OCI-LY7 (cell line): ENCODE measurements at regions not wholly inside any gene's neighbourhood (a gene's known extent, or its start where the extent isn't known, plus 50 kb on each side); places are given as distances from the start of the nearest gene placed in this dataset.

Experiments
- BruUV-seq: library from RNA; stranded (reverse); fragments of 400-500 nt; replicated peaks from 2 replicates; lab custom pipeline; 2021; lab: Mats Ljungman, UMichigan
- CTCF ChIA-PET: fragments of 300-600 bp; sonication (Branson Sonifier 250); formaldehyde crosslinking; loops from one replicate; lab custom pipeline; 2022; ENCODE audit warnings: antibody characterized with exemption; ENCODE audit not compliant: unreplicated experiment; lab: Charles Lee
- POLR2A ChIA-PET: fragments of 300-600 bp; sonication (Branson Sonifier 250); formaldehyde crosslinking; loops from one replicate; lab custom pipeline; 2022; ENCODE audit warnings: antibody characterized with exemption; lab: Charles Lee
- DNase-seq: peaks from one replicate; pipeline ENCODE4 v3.0.0-alpha.2; 2015; ENCODE audit warnings: low spot score
- H2AFZ ChIP-seq: fragments of 200-600 bp; sonication (generic), shearing (Covaris generic); 2 replicates; pipeline ENCODE4 v1.6.1; 2014; ENCODE audit warnings: mild to moderate bottlenecking, antibody characterized with exemption, low read length, moderate library complexity
- H3K27ac ChIP-seq: fragments of 200-600 bp; sonication (generic); 2 replicates; pipeline ENCODE4 v1.5.1; 2014; ENCODE audit warnings: mixed run types, low read depth, mild to moderate bottlenecking, moderate library complexity, low read length, inconsistent platforms; ENCODE audit not compliant: poor library complexity, severe bottlenecking
- H3K36me3 ChIP-seq: fragments of 200-600 bp; sonication (generic); 2 replicates; pipeline ENCODE4 v1.6.1; 2014; ENCODE audit warnings: mild to moderate bottlenecking, antibody characterized with exemption, low read length, moderate library complexity, mixed read lengths; ENCODE audit not compliant: insufficient read depth
- H3K4me1 ChIP-seq: fragments of 200-600 bp; sonication (generic); 2 replicates; pipeline ENCODE4 v1.5.1; 2014; ENCODE audit warnings: mild to moderate bottlenecking, low read length; ENCODE audit not compliant: insufficient read depth, poor library complexity, severe bottlenecking
- H3K4me2 ChIP-seq: fragments of 200-600 bp; sonication (generic); 2 replicates; pipeline ENCODE4 v1.6.1; 2014; ENCODE audit warnings: mild to moderate bottlenecking, low read length
- H3K4me3 ChIP-seq: fragments of 200-600 bp; sonication (generic); 2 replicates; pipeline ENCODE4 v1.5.1; 2014; ENCODE audit warnings: mild to moderate bottlenecking, low read depth, low read length; ENCODE audit not compliant: poor library complexity, severe bottlenecking
- H3K79me2 ChIP-seq: fragments of 200-600 bp; sonication (generic); 2 replicates; pipeline ENCODE4 v1.6.1; 2016; ENCODE audit warnings: low read depth, mild to moderate bottlenecking, low read length, moderate library complexity, mixed read lengths; ENCODE audit not compliant: insufficient read depth
- H3K9me2 ChIP-seq: fragments of 200-600 bp; sonication (generic); 2 replicates; pipeline ENCODE4 v1.6.1; 2016; ENCODE audit warnings: mild to moderate bottlenecking, low read length, mixed read lengths; ENCODE audit not compliant: insufficient read depth
- H3K9me3 ChIP-seq: fragments of 200-600 bp; sonication (generic); 2 replicates; pipeline ENCODE4 v1.6.1; 2014; ENCODE audit warnings: mild to moderate bottlenecking, mixed run types, low read length, mixed read lengths
- H4K20me1 ChIP-seq: fragments of 200-600 bp; sonication (generic); 2 replicates; pipeline ENCODE4 v1.6.1; 2014; ENCODE audit warnings: mild to moderate bottlenecking, antibody characterized with exemption, low read length, moderate library complexity, mixed read lengths; ENCODE audit not compliant: insufficient read depth
- CTCF ChIP-seq: fragments of 200-600 bp; sonication (generic); conservative IDR thresholded peaks from 2 replicates; pipeline ENCODE4 v1.5.1; 2014; ENCODE audit warnings: mild to moderate bottlenecking, antibody characterized with exemption, low read length, moderate library complexity, mixed read lengths
- EZH2phosphoT487 ChIP-seq: fragments of 200-600 bp; sonication (generic); IDR thresholded peaks from 2 replicates; pipeline ENCODE4 v1.6.1; 2018; ENCODE audit warnings: low read depth, borderline replicate concordance, mild to moderate bottlenecking, mixed run types, antibody characterized with exemption, low read length, moderate library complexity, mixed read lengths
- intact Hi-C: fragments of 100-400 bp; cut with micrococcal nuclease; formaldehyde crosslinking; loops from one replicate; pipeline ENCODE4 v1.10.0; 2022; ENCODE audit not compliant: unreplicated experiment

GRCh38 chr1:221892301-221892830, 150.5 kb upstream of the DUSP10 start:
- no peak for TF ChIP-seq EZH2phosphoT487
- TF ChIP-seq CTCF: no peak
- BruUV-seq: no TSS peak
- H2AFZ ChIP-seq: no peak overlapping the region
- POLR2A ChIA-PET: interaction anchor here (0.6 kb wide), 1 partner anchor 350 kb away, joined by 3 read pairs; no protein-coding TSS in a partner anchor
- no peaks in the 10 kb centered on the region for H3K36me3 ChIP-seq
- H3K9me2 ChIP-seq: no peaks in the 10 kb centered on the region
- no peak overlapping the region for H3K27ac ChIP-seq
- H3K4me3 ChIP-seq: no peak overlapping the region
- intact Hi-C loops: no loop called here
- H3K79me2 ChIP-seq: no peaks in the 10 kb centered on the region
- H3K4me2 ChIP-seq: no peak overlapping the region
- CTCF ChIA-PET: no interaction called here
- no peaks in the 10 kb centered on the region for H4K20me1 ChIP-seq
- no peaks in the 10 kb centered on the region for H3K4me1 ChIP-seq
- no peaks in the 10 kb centered on the region for H3K9me3 ChIP-seq
- DNase-seq: no peak

GRCh38 chr1:221891708-221892107, 149.8 kb upstream of the DUSP10 start:
- intact Hi-C loops: no loop called here
- POLR2A ChIA-PET: no interaction called here
- TF ChIP-seq CTCF (no peak), EZH2phosphoT487 (no peak)

GRCh38 chr1:221888801-221889200, 146.9 kb upstream of the DUSP10 start:
- DNase-seq: no peak
- Histone ChIP-seq H3K9me3 (no peaks in the 10 kb centered on the region), H3K4me3 (no peak overlapping the region), H3K79me2 (no peaks in the 10 kb centered on the region), H3K4me1 (no peaks in the 10 kb centered on the region), H3K4me2 (no peak overlapping the region), H4K20me1 (no peaks in the 10 kb centered on the region), H3K9me2 (no peaks in the 10 kb centered on the region), H3K36me3 (no peaks in the 10 kb centered on the region), H2AFZ (no peak overlapping the region), H3K27ac (no peak overlapping the region)
- TF ChIP-seq EZH2phosphoT487: no peak
- no peak for TF ChIP-seq CTCF
- intact Hi-C loops: no loop called here
- POLR2A ChIA-PET: no interaction called here
- CTCF ChIA-PET: no interaction called here
- BruUV-seq: no TSS peak

More at GRCh38 chr1:221891708-221892107, 149.8 kb upstream of the DUSP10 start:
- BruUV-seq: no TSS peak
- no peak overlapping the region for H3K4me3 ChIP-seq
- H3K4me1 ChIP-seq: no peaks in the 10 kb centered on the region
- H4K20me1 ChIP-seq: no peaks in the 10 kb centered on the region
- no peak overlapping the region for H3K27ac ChIP-seq
- no peak overlapping the region for H3K4me2 ChIP-seq
- H3K79me2 ChIP-seq: no peaks in the 10 kb centered on the region
- H3K9me2 ChIP-seq: no peaks in the 10 kb centered on the region
- CTCF ChIA-PET: no interaction called here
- H2AFZ ChIP-seq: no peak overlapping the region
- no peaks in the 10 kb centered on the region for H3K36me3 ChIP-seq
- DNase-seq: no peak
- H3K9me3 ChIP-seq: no peaks in the 10 kb centered on the region
